Memory B cell (primary cell): ENCODE measurements at regions not wholly inside any gene's neighbourhood (a gene's known extent, or its start where the extent isn't known, plus 50 kb on each side); places are given as distances from the start of the nearest gene placed in this dataset.
"Not testable (repeated sequence)": the region's sequence is repeated elsewhere in the genome, so short reads cannot be mapped to it uniquely, and the experiment has no call there.

Experiments
- ATAC-seq: fragments of 150-1000 bp; cut with Tn5 transposase; 2 replicates; pipeline ENCODE4 v1.10.0; 2021; ENCODE audit warnings: low read depth, mild to moderate bottlenecking, moderate library complexity
- DNase-seq, 2 donors: peaks; one replicate each; pipeline ENCODE4 v3.0.0; 2022; ENCODE audit warnings: low spot score in 2 of 2
- H3K27ac Mint-ChIP-seq: one replicate; pipeline ENCODE4 v1.8.0; 2022; ENCODE audit warnings: mild to moderate bottlenecking, moderate library complexity, mixed read lengths
- H3K27me3 Mint-ChIP-seq: one replicate; pipeline ENCODE4 v1.8.0; 2022; ENCODE audit warnings: mixed read lengths
- H3K36me3 Mint-ChIP-seq: one replicate; pipeline ENCODE4 v1.8.0; 2022; ENCODE audit warnings: mild to moderate bottlenecking, mixed read lengths
- H3K4me1 Mint-ChIP-seq: one replicate; pipeline ENCODE4 v1.8.0; 2022; ENCODE audit warnings: mixed read lengths
- H3K4me3 Mint-ChIP-seq: one replicate; pipeline ENCODE4 v1.8.0; 2022; ENCODE audit warnings: mild to moderate bottlenecking, moderate library complexity, mixed read lengths
- H3K9me3 Mint-ChIP-seq: one replicate; pipeline ENCODE4 v1.8.0; 2022; ENCODE audit warnings: mixed read lengths

GRCh38 chr3:106985721-106986120 is 391.5 kb upstream of the CCDC54 start:
- Mint-ChIP-seq H3K27me3 (peaks cover 1% of the 10 kb centered on the region), H3K9me3 (peaks cover 2% of the 10 kb centered on the region), H3K4me1 (no peaks in the 10 kb centered on the region), H3K27ac (no peak overlapping the region), H3K36me3 (no peaks in the 10 kb centered on the region), H3K4me3 (no peak overlapping the region)
- no peak for DNase-seq
- no peak for ATAC-seq

GRCh38 chr3:106998841-106999682 is 378.2 kb upstream of the CCDC54 start:
- not testable (repeated sequence) for H3K9me3 Mint-ChIP-seq, ATAC-seq, H3K27ac Mint-ChIP-seq, H3K36me3 Mint-ChIP-seq, DNase-seq, H3K27me3 Mint-ChIP-seq
- Mint-ChIP-seq H3K4me1 (peaks cover 12% of the 10 kb centered on the region), H3K4me3 (peak overlapping the region; percentile 61)

GRCh38 chr3:107001635-107002034 is 375.6 kb upstream of the CCDC54 start:
- peaks cover 7% of the 10 kb centered on the region for H3K9me3 Mint-ChIP-seq
- no peak for ATAC-seq
- H3K4me1 Mint-ChIP-seq = peaks cover 12% of the 10 kb centered on the region
- H3K27me3 Mint-ChIP-seq = peaks cover 2% of the 10 kb centered on the region
- H3K36me3 Mint-ChIP-seq = no peaks in the 10 kb centered on the region
- H3K4me3 Mint-ChIP-seq = no peak overlapping the region
- no peak overlapping the region for H3K27ac Mint-ChIP-seq
- DNase-seq = no peak

GRCh38 chr3:107005352-107005751 is 371.9 kb upstream of the CCDC54 start:
- not testable (repeated sequence) for H3K27me3 Mint-ChIP-seq, H3K4me3 Mint-ChIP-seq, H3K27ac Mint-ChIP-seq, H3K36me3 Mint-ChIP-seq, DNase-seq, ATAC-seq, H3K4me1 Mint-ChIP-seq, H3K9me3 Mint-ChIP-seq

GRCh38 chr3:107008213-107008612 is 369.0 kb upstream of the CCDC54 start:
- Mint-ChIP-seq H3K27ac (no peak overlapping the region), H3K4me3 (no peak overlapping the region), H3K4me1 (no peaks in the 10 kb centered on the region), H3K36me3 (no peaks in the 10 kb centered on the region), H3K9me3 (no peaks in the 10 kb centered on the region), H3K27me3 (peaks cover 2% of the 10 kb centered on the region)
- DNase-seq = no peak
- no peak for ATAC-seq

GRCh38 chr3:107013641-107014040 is 363.6 kb upstream of the CCDC54 start:
- no peak overlapping the region for H3K4me3 Mint-ChIP-seq
- no peaks in the 10 kb centered on the region for H3K36me3 Mint-ChIP-seq
- peaks cover 3% of the 10 kb centered on the region for H3K9me3 Mint-ChIP-seq
- no peaks in the 10 kb centered on the region for H3K4me1 Mint-ChIP-seq
- H3K27me3 Mint-ChIP-seq = peaks cover 1% of the 10 kb centered on the region
- ATAC-seq = no peak
- H3K27ac Mint-ChIP-seq = no peak overlapping the region
- DNase-seq = no peak

GRCh38 chr3:107024551-107025026 is 352.6 kb upstream of the CCDC54 start:
- Mint-ChIP-seq H3K27ac (no peak overlapping the region), H3K4me3 (no peak overlapping the region), H3K9me3 (no peaks in the 10 kb centered on the region), H3K27me3 (no peaks in the 10 kb centered on the region), H3K36me3 (no peaks in the 10 kb centered on the region), H3K4me1 (no peaks in the 10 kb centered on the region)
- DNase-seq = no peak
- ATAC-seq = no peak

- Mint-ChIP-seq H3K9me3 (no peaks in the 10 kb centered on the region), H3K4me1 (no peaks in the 10 kb centered on the region), H3K4me3 (no peak overlapping the region), H3K27me3 (peaks cover 2% of the 10 kb centered on the region), H3K27ac (no peak overlapping the region), H3K36me3 (no peaks in the 10 kb centered on the region)
- ATAC-seq (no peak), DNase-seq (no peak)
Observed at GRCh38 chr3:107025961-107026360, 351.3 kb upstream of the CCDC54 start.

GRCh38 chr3:107028086-107028485 is 349.2 kb upstream of the CCDC54 start:
- Mint-ChIP-seq H3K27me3 (peaks cover 2% of the 10 kb centered on the region), H3K4me1 (no peaks in the 10 kb centered on the region), H3K9me3 (no peaks in the 10 kb centered on the region), H3K27ac (no peak overlapping the region), H3K36me3 (no peaks in the 10 kb centered on the region), H3K4me3 (no peak overlapping the region)
- ATAC-seq (no peak), DNase-seq (no peak)

- H3K4me3 Mint-ChIP-seq = no peak overlapping the region
- DNase-seq (no peak), ATAC-seq (no peak)
- H3K27ac Mint-ChIP-seq = no peak overlapping the region
- no peaks in the 10 kb centered on the region for H3K4me1 Mint-ChIP-seq
- H3K36me3 Mint-ChIP-seq = no peaks in the 10 kb centered on the region
- H3K27me3 Mint-ChIP-seq = peaks cover 2% of the 10 kb centered on the region
- no peaks in the 10 kb centered on the region for H3K9me3 Mint-ChIP-seq
Observed at GRCh38 chr3:107028626-107029025, 348.6 kb upstream of the CCDC54 start.

- H3K4me1 Mint-ChIP-seq = no peaks in the 10 kb centered on the region
- peaks cover 5% of the 10 kb centered on the region for H3K27me3 Mint-ChIP-seq
- no peak overlapping the region for H3K27ac Mint-ChIP-seq
- no peaks in the 10 kb centered on the region for H3K36me3 Mint-ChIP-seq
- H3K4me3 Mint-ChIP-seq = no peak overlapping the region
- ATAC-seq (no peak), DNase-seq (no peak)
- H3K9me3 Mint-ChIP-seq = peaks cover 5% of the 10 kb centered on the region
Observed at GRCh38 chr3:107032111-107032510, 345.1 kb upstream of the CCDC54 start.

- no peaks in the 10 kb centered on the region for H3K4me1 Mint-ChIP-seq
- H3K27me3 Mint-ChIP-seq = peaks cover 5% of the 10 kb centered on the region
- H3K4me3 Mint-ChIP-seq = no peak overlapping the region
- H3K27ac Mint-ChIP-seq = no peak overlapping the region
- no peak for ATAC-seq
- peaks cover 9% of the 10 kb centered on the region for H3K9me3 Mint-ChIP-seq
- H3K36me3 Mint-ChIP-seq = no peaks in the 10 kb centered on the region
- no peak for DNase-seq
Observed at GRCh38 chr3:107034142-107034541, 343.1 kb upstream of the CCDC54 start.

- no peak for DNase-seq
- ATAC-seq = no peak
- Mint-ChIP-seq H3K27me3 (peaks cover 3% of the 10 kb centered on the region), H3K27ac (no peak overlapping the region), H3K9me3 (peaks cover 9% of the 10 kb centered on the region), H3K4me3 (no peak overlapping the region), H3K36me3 (no peaks in the 10 kb centered on the region), H3K4me1 (no peaks in the 10 kb centered on the region)
Observed at GRCh38 chr3:107035176-107035575, 342.1 kb upstream of the CCDC54 start.

- H3K4me3 Mint-ChIP-seq = no peak overlapping the region
- H3K9me3 Mint-ChIP-seq = peaks cover 6% of the 10 kb centered on the region
- H3K36me3 Mint-ChIP-seq = no peaks in the 10 kb centered on the region
- DNase-seq = no peak
- H3K27me3 Mint-ChIP-seq = peaks cover 3% of the 10 kb centered on the region
- no peaks in the 10 kb centered on the region for H3K4me1 Mint-ChIP-seq
- H3K27ac Mint-ChIP-seq = no peak overlapping the region
- no peak for ATAC-seq
Observed at GRCh38 chr3:107044677-107045076, 332.6 kb upstream of the CCDC54 start.

- Mint-ChIP-seq H3K4me1 (no peaks in the 10 kb centered on the region), H3K9me3 (peaks cover 1% of the 10 kb centered on the region), H3K27me3 (peaks cover 3% of the 10 kb centered on the region), H3K27ac (no peak overlapping the region), H3K4me3 (no peak overlapping the region), H3K36me3 (no peaks in the 10 kb centered on the region)
- ATAC-seq = no peak
- no peak for DNase-seq
Observed at GRCh38 chr3:107045791-107046190, 331.4 kb upstream of the CCDC54 start.
